Ishikawa (cell line): ENCODE measurements at regions not wholly inside any gene's neighbourhood (a gene's known extent, or its start where the extent isn't known, plus 50 kb on each side); places are given as distances from the start of the nearest gene placed in this dataset.

Experiments
- CREB1 ChIP-seq: IDR thresholded peaks from 2 replicates; pipeline ENCODE4 v1.6.1; 2012; ENCODE audit warnings: low read depth
- EP300 ChIP-seq: IDR thresholded peaks from 2 replicates; pipeline ENCODE4 v1.6.1; 2012; ENCODE audit warnings: borderline replicate concordance
- RAD21 ChIP-seq: IDR thresholded peaks from 2 replicates; pipeline ENCODE4 v1.6.1; 2012; ENCODE audit warnings: low read depth
- TAF1 ChIP-seq: IDR thresholded peaks from 2 replicates; pipeline ENCODE4 v1.6.1; 2012; ENCODE audit warnings: low read depth, mild to moderate bottlenecking
- TCF12 ChIP-seq: IDR thresholded peaks from 2 replicates; pipeline ENCODE4 v1.6.1; 2012; ENCODE audit warnings: low read depth
- TEAD4 ChIP-seq: IDR thresholded peaks from 2 replicates; pipeline ENCODE4 v1.6.1; 2012
- YY1 ChIP-seq: IDR thresholded peaks from 2 replicates; pipeline ENCODE4 v1.6.1; 2012; ENCODE audit warnings: low read depth
- ZBTB7A ChIP-seq: IDR thresholded peaks from 2 replicates; pipeline ENCODE4 v1.6.1; 2012; ENCODE audit warnings: low read depth
- TF ChIP-seq, protein P1 (sequence below): IDR thresholded peaks from 2 replicates; pipeline ENCODE4 v1.6.1; 2012

DNA sequence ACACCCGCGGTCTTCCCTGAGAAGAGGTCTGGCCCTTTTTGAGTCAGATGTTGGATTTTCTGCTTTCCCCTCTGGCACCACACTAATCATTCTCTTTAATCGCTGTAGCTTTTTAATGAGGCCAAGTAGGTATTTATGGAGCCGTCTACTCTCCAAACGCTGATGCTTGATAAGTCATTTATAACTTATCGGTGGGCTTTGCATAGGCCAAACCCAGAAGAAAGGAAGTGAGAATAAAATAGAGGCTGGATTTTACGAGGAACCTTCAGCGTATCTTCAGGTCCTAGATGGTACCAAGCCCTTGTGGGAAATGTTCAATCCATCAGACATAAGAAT is 142.5 kb upstream of the CTAGE1 start:
- TF ChIP-seq EP300: no peak
- no peak for TF ChIP-seq YY1
- no peak for TF ChIP-seq TEAD4
- TF ChIP-seq CREB1: no peak
- TF ChIP-seq TAF1: no peak
- no peak for TF ChIP-seq RAD21
- TF ChIP-seq ZBTB7A: no peak
- TF ChIP-seq TCF12: no peak
- TF ChIP-seq, protein P1, sequence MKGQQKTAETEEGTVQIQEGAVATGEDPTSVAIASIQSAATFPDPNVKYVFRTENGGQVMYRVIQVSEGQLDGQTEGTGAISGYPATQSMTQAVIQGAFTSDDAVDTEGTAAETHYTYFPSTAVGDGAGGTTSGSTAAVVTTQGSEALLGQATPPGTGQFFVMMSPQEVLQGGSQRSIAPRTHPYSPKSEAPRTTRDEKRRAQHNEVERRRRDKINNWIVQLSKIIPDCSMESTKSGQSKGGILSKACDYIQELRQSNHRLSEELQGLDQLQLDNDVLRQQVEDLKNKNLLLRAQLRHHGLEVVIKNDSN: no peak
